ENCODE measurements at regions not wholly inside any gene's neighbourhood (a gene's known extent, or its start where the extent isn't known, plus 50 kb on each side); places are given as distances from the start of the nearest gene placed in this dataset.

DNA sequence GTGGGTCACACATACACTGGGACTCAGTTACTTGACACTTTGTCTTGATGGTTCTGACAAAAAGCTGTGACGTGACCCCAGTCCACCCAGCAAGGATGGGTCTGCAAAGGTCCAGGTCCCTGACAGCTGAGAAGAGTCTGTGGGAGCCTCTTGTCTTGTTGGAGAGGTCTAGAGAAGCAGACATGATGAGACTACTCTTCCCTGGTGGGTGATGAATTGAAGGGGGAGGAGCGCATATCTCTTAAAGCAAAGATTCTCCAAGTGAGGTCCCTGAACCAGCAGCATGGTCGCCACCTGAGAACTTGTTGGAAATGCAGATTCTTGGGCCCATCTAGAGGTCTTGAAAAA, 78.5 kb upstream of the MEDAG start:
- H3K9me2 ChIP-seq (replicated peaks; ENCODE audit: control insufficient read depth, low read length): no peaks in the 10 kb centered on the region

DNA sequence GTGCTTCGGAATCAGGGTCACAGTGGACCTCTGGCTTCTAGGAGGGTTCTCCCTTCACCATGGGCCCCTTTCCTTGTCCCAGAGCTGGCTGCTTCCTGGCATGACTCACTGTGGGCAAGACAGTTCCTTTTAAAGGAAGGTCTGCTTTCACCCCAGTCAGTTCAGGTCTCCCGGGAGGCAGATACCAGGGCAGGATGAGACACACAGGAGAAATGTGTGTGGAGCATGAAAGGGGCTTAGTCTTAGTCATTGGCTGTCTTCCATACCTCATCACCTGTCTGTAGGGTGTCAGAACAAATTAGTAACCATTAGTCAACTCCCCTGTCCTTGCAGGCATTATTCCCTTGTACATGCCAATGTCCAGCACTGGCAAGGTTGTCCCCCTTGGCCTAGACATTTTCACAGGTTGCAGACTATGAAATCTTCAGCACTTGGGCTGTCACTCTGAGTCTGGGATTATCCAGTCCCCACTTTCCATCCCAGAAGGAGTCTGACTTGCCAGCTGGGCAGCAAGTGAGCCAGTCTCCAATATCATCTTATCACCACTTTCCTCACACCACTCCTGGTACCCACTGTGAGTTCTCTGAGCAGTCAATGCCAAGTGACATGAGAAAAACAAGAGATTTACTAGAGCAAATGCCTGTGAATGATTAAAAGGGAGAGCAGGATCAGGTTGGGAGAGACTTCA, 76.8 kb upstream of the MEDAG start:
- H3F3A ChIP-seq (ENCODE audit: control insufficient read depth, insufficient read depth): no peaks in the 10 kb centered on the region
- no peaks in the 10 kb centered on the region for H3K36me3 ChIP-seq (ENCODE audit: control insufficient read depth, low read length)
- no peak overlapping the region for H3K4me2 ChIP-seq (ENCODE audit: low read length)
- no peak overlapping the region for H3K27ac ChIP-seq (ENCODE audit: low read depth, low read length)
- peaks cover 7% of the 10 kb centered on the region for H3K27me3 ChIP-seq (ENCODE audit: control insufficient read depth, low read length)
- TF ChIP-seq, protein P1, sequence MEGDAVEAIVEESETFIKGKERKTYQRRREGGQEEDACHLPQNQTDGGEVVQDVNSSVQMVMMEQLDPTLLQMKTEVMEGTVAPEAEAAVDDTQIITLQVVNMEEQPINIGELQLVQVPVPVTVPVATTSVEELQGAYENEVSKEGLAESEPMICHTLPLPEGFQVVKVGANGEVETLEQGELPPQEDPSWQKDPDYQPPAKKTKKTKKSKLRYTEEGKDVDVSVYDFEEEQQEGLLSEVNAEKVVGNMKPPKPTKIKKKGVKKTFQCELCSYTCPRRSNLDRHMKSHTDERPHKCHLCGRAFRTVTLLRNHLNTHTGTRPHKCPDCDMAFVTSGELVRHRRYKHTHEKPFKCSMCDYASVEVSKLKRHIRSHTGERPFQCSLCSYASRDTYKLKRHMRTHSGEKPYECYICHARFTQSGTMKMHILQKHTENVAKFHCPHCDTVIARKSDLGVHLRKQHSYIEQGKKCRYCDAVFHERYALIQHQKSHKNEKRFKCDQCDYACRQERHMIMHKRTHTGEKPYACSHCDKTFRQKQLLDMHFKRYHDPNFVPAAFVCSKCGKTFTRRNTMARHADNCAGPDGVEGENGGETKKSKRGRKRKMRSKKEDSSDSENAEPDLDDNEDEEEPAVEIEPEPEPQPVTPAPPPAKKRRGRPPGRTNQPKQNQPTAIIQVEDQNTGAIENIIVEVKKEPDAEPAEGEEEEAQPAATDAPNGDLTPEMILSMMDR (IDR thresholded peaks at IDR 0.05; ENCODE audit: low read depth, low read length, poor library complexity, severe bottlenecking): no peak
- no peak for TF ChIP-seq EZH2phosphoT487 (IDR thresholded peaks at IDR 0.05; ENCODE audit: borderline replicate concordance, low read length)
- H3K4me3 ChIP-seq (ENCODE audit: low read length): no peak overlapping the region
- H3K79me2 ChIP-seq (ENCODE audit: control insufficient read depth, low read length): no peaks in the 10 kb centered on the region
- H3K9me3 ChIP-seq (ENCODE audit: control insufficient read depth, insufficient read depth, low read length): no peaks in the 10 kb centered on the region
- H3K4me1 ChIP-seq (ENCODE audit: control insufficient read depth, low read length): peaks cover 6% of the 10 kb centered on the region
- no peaks in the 10 kb centered on the region for H3K9me2 ChIP-seq (replicated peaks; ENCODE audit: control insufficient read depth, low read length)
- no peaks in the 10 kb centered on the region for H4K20me1 ChIP-seq (ENCODE audit: control insufficient read depth, insufficient read depth, low read depth, low read length)

More for the DNA sequence above, 78.5 kb upstream of the MEDAG start:
- peaks cover 5% of the 10 kb centered on the region for H3K27me3 ChIP-seq (ENCODE audit: control insufficient read depth, low read length)
- H3K9me3 ChIP-seq (ENCODE audit: control insufficient read depth, insufficient read depth, low read length): no peaks in the 10 kb centered on the region
- H3K4me3 ChIP-seq (ENCODE audit: low read length): no peak overlapping the region
- H4K20me1 ChIP-seq (ENCODE audit: control insufficient read depth, insufficient read depth, low read depth, low read length): no peaks in the 10 kb centered on the region
- H3K4me1 ChIP-seq (ENCODE audit: control insufficient read depth, low read length): peaks cover 16% of the 10 kb centered on the region
- no peak overlapping the region for H3K27ac ChIP-seq (ENCODE audit: low read depth, low read length)
- no peaks in the 10 kb centered on the region for H3F3A ChIP-seq (ENCODE audit: control insufficient read depth, insufficient read depth)
- H3K79me2 ChIP-seq (ENCODE audit: control insufficient read depth, low read length): no peaks in the 10 kb centered on the region
- TF ChIP-seq EZH2phosphoT487 (IDR thresholded peaks at IDR 0.05; ENCODE audit: borderline replicate concordance, low read length): no peak
- TF ChIP-seq, protein P1 (IDR thresholded peaks at IDR 0.05; ENCODE audit: low read depth, low read length, poor library complexity, severe bottlenecking): no peak
- no peak overlapping the region for H3K4me2 ChIP-seq (ENCODE audit: low read length)
- H3K36me3 ChIP-seq (ENCODE audit: control insufficient read depth, low read length): no peaks in the 10 kb centered on the region

DNA sequence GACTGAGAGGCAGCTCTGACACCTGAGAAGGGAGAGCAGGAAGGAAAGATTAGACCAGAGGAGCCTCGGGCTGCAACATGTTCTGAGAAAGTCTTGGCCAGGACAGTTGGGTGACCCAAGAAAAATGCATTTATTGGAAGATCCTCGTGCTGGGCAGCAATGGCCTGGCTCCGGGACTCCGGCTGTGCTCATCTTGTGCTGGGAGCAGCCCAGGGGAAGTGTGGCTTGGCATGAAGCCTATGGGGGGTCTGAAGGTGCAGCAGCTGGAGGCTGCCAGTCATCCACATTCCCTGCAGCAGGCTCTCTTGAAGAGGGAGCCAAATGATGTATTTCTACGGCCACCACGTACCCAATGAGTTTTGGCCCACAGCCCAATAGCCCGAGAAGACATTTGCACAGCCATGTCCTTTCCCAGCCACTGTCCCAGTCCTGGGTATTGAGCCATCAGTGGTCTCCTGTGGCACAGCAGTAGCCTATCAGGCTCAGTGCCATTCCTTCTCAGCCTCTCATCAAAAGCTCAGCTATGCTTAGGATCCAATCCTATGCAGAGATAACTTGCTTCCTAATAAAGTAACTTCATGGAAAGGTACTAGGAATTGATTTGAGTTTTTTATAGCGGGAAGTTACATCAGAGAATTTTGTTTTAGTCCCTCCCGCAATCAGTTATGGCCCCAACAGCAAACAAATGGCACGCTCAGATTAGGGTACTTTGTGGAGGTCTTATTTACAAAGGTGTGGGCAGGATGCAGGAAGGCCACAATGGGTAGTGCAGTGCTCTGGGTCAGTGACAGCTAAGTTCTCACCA, 76.0 kb upstream of the MEDAG start:
- H3K4me3 ChIP-seq (ENCODE audit: low read length): no peak overlapping the region
- no peak overlapping the region for H3K4me2 ChIP-seq (ENCODE audit: low read length)
- H3K79me2 ChIP-seq (ENCODE audit: control insufficient read depth, low read length): no peaks in the 10 kb centered on the region
- peaks cover 7% of the 10 kb centered on the region for H3K27me3 ChIP-seq (ENCODE audit: control insufficient read depth, low read length)
- TF ChIP-seq, protein P1 (IDR thresholded peaks at IDR 0.05; ENCODE audit: low read depth, low read length, poor library complexity, severe bottlenecking): no peak
- TF ChIP-seq EZH2phosphoT487 (IDR thresholded peaks at IDR 0.05; ENCODE audit: borderline replicate concordance, low read length): no peak
- H3K9me3 ChIP-seq (ENCODE audit: control insufficient read depth, insufficient read depth, low read length): no peaks in the 10 kb centered on the region
- no peaks in the 10 kb centered on the region for H3K36me3 ChIP-seq (ENCODE audit: control insufficient read depth, low read length)
- no peak overlapping the region for H3K27ac ChIP-seq (ENCODE audit: low read depth, low read length)
- no peaks in the 10 kb centered on the region for H3K9me2 ChIP-seq (replicated peaks; ENCODE audit: control insufficient read depth, low read length)
- H3F3A ChIP-seq (ENCODE audit: control insufficient read depth, insufficient read depth): no peaks in the 10 kb centered on the region
- no peaks in the 10 kb centered on the region for H3K4me1 ChIP-seq (ENCODE audit: control insufficient read depth, low read length)
- H4K20me1 ChIP-seq (ENCODE audit: control insufficient read depth, insufficient read depth, low read depth, low read length): no peaks in the 10 kb centered on the region

All from DOHH2 (cell line).